ENCODE measurements at regions not wholly inside any gene's neighbourhood (a gene's known extent, or its start where the extent isn't known, plus 50 kb on each side); places are given as distances from the start of the nearest gene placed in this dataset.

DNA sequence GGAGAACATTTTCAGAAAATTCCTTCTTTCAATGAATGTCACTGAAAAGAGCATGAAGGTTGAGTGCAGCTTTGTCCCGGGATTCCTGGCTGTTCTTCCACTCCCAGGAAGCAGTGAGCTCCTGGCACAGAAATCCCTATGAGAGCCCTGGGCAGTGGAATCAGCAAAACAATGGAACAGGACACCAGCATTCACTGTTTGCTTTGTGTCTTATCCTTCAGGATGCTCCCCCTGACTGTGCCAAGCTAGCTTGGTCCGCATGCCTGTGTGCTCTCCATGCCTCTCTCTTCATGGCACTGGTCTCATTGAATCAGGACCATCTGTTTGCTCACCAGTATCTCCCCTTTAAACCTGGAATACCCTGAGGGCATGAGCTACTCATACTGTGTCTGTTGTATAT is 102.0 kb upstream of the GADL1 start:
- DNase-seq (ENCODE audit: low read depth): no peak
- no peaks in the 10 kb centered on the region for H3K36me3 Mint-ChIP-seq (ENCODE audit: low read depth, unreplicated experiment)
- no peaks in the 10 kb centered on the region for H3K9me3 Mint-ChIP-seq (ENCODE audit: unreplicated experiment)
- H3K36me3 ChIP-seq (ENCODE audit: insufficient read depth, low read length): no peaks in the 10 kb centered on the region
- no peak overlapping the region for H3K27ac Mint-ChIP-seq (ENCODE audit: unreplicated experiment)
- H3K27me3 ChIP-seq (ENCODE audit: insufficient read depth, low read length): no peaks in the 10 kb centered on the region
- no peak for TF ChIP-seq EZH2 (IDR thresholded peaks at IDR 0.05; ENCODE audit: insufficient read depth, low read length)
- TF ChIP-seq, protein P1, sequence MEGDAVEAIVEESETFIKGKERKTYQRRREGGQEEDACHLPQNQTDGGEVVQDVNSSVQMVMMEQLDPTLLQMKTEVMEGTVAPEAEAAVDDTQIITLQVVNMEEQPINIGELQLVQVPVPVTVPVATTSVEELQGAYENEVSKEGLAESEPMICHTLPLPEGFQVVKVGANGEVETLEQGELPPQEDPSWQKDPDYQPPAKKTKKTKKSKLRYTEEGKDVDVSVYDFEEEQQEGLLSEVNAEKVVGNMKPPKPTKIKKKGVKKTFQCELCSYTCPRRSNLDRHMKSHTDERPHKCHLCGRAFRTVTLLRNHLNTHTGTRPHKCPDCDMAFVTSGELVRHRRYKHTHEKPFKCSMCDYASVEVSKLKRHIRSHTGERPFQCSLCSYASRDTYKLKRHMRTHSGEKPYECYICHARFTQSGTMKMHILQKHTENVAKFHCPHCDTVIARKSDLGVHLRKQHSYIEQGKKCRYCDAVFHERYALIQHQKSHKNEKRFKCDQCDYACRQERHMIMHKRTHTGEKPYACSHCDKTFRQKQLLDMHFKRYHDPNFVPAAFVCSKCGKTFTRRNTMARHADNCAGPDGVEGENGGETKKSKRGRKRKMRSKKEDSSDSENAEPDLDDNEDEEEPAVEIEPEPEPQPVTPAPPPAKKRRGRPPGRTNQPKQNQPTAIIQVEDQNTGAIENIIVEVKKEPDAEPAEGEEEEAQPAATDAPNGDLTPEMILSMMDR (IDR thresholded peaks at IDR 0.05; ENCODE audit: insufficient read depth, low read depth, low read length): no peak
- H3K4me3 ChIP-seq (ENCODE audit: insufficient read depth, low read depth, low read length): no peak overlapping the region
- no peaks in the 10 kb centered on the region for H4K20me1 ChIP-seq (ENCODE audit: insufficient read depth, low read length)
- H3K4me2 ChIP-seq (ENCODE audit: low read length): no peak overlapping the region
- H3K9ac ChIP-seq (ENCODE audit: low read length): no peak overlapping the region
- no peak overlapping the region for H3K27ac ChIP-seq (ENCODE audit: low read depth, low read length)
- H3K4me1 ChIP-seq (ENCODE audit: insufficient read depth, low read length): no peaks in the 10 kb centered on the region
- H3K79me2 ChIP-seq (ENCODE audit: insufficient read depth, low read length): no peaks in the 10 kb centered on the region
- H3K27me3 Mint-ChIP-seq (ENCODE audit: low read depth, unreplicated experiment): peaks cover 7% of the 10 kb centered on the region
- no peak overlapping the region for H3K4me3 Mint-ChIP-seq (ENCODE audit: unreplicated experiment)
- no peak for FAIRE-seq
- no peaks in the 10 kb centered on the region for H3K4me1 Mint-ChIP-seq (ENCODE audit: low read depth, unreplicated experiment)
- H2AFZ ChIP-seq (ENCODE audit: low read depth, low read length): no peak overlapping the region
- no peaks in the 10 kb centered on the region for H3K9me3 ChIP-seq (ENCODE audit: insufficient read depth, low read depth, low read length)

DNA sequence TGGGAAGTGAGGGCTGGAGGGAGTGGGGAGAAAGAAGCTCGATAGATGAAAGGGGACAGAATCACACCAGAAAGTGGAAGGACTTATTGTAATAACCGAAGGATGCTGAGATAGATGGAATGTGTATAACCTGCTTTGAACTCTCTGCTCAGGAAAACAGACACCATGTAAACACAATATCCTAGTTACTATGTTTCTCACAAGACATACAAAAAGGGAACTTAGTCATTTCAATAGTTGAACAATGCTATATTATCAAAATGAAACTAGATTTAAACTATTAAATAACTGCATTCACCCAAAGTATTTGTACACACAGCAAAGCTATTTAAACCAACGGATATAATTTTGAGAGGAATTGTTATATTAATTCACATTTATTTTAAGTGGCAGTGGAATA is 108.3 kb upstream of the GADL1 start:
- Mint-ChIP-seq H3K4me3 (ENCODE audit: unreplicated experiment) (no peak overlapping the region), H3K36me3 (ENCODE audit: low read depth, unreplicated experiment) (no peaks in the 10 kb centered on the region), H3K9me3 (ENCODE audit: unreplicated experiment) (peaks cover 4% of the 10 kb centered on the region), H3K4me1 (ENCODE audit: low read depth, unreplicated experiment) (peaks cover 15% of the 10 kb centered on the region), H3K27me3 (ENCODE audit: low read depth, unreplicated experiment) (no peaks in the 10 kb centered on the region), H3K27ac (ENCODE audit: unreplicated experiment) (peak overlapping the region; percentile 5)
- no peaks in the 10 kb centered on the region for H3K9me3 ChIP-seq (ENCODE audit: insufficient read depth, low read depth, low read length)
- H3K4me3 ChIP-seq (ENCODE audit: insufficient read depth, low read depth, low read length): no peak overlapping the region
- FAIRE-seq (no peak), DNase-seq (ENCODE audit: low read depth) (no peak)
- H2AFZ ChIP-seq (ENCODE audit: low read depth, low read length): no peak overlapping the region
- H3K4me1 ChIP-seq (ENCODE audit: insufficient read depth, low read length): peaks cover 15% of the 10 kb centered on the region
- H3K36me3 ChIP-seq (ENCODE audit: insufficient read depth, low read length): no peaks in the 10 kb centered on the region
- no peaks in the 10 kb centered on the region for H3K27me3 ChIP-seq (ENCODE audit: insufficient read depth, low read length)
- no peaks in the 10 kb centered on the region for H4K20me1 ChIP-seq (ENCODE audit: insufficient read depth, low read length)
- H3K27ac ChIP-seq (ENCODE audit: low read depth, low read length): no peak overlapping the region
- no peak for TF ChIP-seq EZH2 (IDR thresholded peaks at IDR 0.05; ENCODE audit: insufficient read depth, low read length)
- TF ChIP-seq, protein P1 (IDR thresholded peaks at IDR 0.05; ENCODE audit: insufficient read depth, low read depth, low read length): no peak
- H3K79me2 ChIP-seq (ENCODE audit: insufficient read depth, low read length): no peaks in the 10 kb centered on the region
- H3K9ac ChIP-seq (ENCODE audit: low read length): no peak overlapping the region
- H3K4me2 ChIP-seq (ENCODE audit: low read length): no peak overlapping the region

DNA sequence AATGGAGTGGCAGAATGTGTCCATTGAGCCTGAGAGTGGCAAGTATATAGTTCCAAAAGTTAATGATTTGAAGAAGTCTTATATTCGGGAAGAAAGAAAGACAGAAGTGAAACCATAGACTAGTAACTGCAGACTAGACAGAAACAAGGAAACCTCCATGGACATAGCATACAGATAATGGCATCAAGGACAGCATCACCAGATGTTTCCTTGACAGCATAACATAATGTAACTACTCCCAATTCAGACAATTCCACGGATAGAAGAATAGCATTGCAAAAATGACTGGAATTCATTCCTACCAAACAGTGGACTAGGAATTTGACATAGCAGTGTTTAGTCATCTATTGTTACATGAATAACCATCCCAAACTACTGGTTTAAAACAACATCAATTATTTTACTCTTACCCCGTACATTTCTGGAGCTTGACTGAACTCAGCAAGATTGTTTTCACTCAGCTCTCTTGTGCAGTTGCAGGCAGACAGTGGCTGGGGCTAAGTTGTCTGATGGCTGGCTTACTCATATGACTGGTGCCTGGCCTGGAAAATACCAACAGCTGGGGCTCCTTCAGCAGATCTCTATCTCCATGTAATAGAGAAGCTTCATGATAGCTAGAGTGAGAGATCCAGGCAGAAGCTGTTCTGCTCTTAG is 109.7 kb upstream of the GADL1 start:
- H3K4me2 ChIP-seq (ENCODE audit: low read length): peak overlapping the region; percentile 68
- no peaks in the 10 kb centered on the region for H4K20me1 ChIP-seq (ENCODE audit: insufficient read depth, low read length)
- Mint-ChIP-seq H3K27ac (ENCODE audit: unreplicated experiment) (peak overlapping the region; percentile 99), H3K36me3 (ENCODE audit: low read depth, unreplicated experiment) (no peaks in the 10 kb centered on the region), H3K4me1 (ENCODE audit: low read depth, unreplicated experiment) (peaks cover 18% of the 10 kb centered on the region), H3K4me3 (ENCODE audit: unreplicated experiment) (peak overlapping the region; percentile 36), H3K27me3 (ENCODE audit: low read depth, unreplicated experiment) (no peaks in the 10 kb centered on the region), H3K9me3 (ENCODE audit: unreplicated experiment) (peaks cover 4% of the 10 kb centered on the region)
- H3K27me3 ChIP-seq (ENCODE audit: insufficient read depth, low read length): no peaks in the 10 kb centered on the region
- H3K9me3 ChIP-seq (ENCODE audit: insufficient read depth, low read depth, low read length): no peaks in the 10 kb centered on the region
- FAIRE-seq (peak; percentile 98), DNase-seq (ENCODE audit: low read depth) (peak; percentile 98)
- H3K79me2 ChIP-seq (ENCODE audit: insufficient read depth, low read length): no peaks in the 10 kb centered on the region
- peaks cover 15% of the 10 kb centered on the region for H3K4me1 ChIP-seq (ENCODE audit: insufficient read depth, low read length)
- H3K27ac ChIP-seq (ENCODE audit: low read depth, low read length): peak overlapping the region; percentile 83
- no peaks in the 10 kb centered on the region for H3K36me3 ChIP-seq (ENCODE audit: insufficient read depth, low read length)
- no peak overlapping the region for H3K4me3 ChIP-seq (ENCODE audit: insufficient read depth, low read depth, low read length)
- TF ChIP-seq EZH2 (IDR thresholded peaks at IDR 0.05; ENCODE audit: insufficient read depth, low read length): no peak
- TF ChIP-seq, protein P1 (IDR thresholded peaks at IDR 0.05; ENCODE audit: insufficient read depth, low read depth, low read length): no peak
- no peak overlapping the region for H2AFZ ChIP-seq (ENCODE audit: low read depth, low read length)
- H3K9ac ChIP-seq (ENCODE audit: low read length): peak overlapping the region; percentile 40
